ENCODE measurements at regions not wholly inside any gene's neighbourhood (a gene's known extent, or its start where the extent isn't known, plus 50 kb on each side); places are given as distances from the start of the nearest gene placed in this dataset.

DNA sequence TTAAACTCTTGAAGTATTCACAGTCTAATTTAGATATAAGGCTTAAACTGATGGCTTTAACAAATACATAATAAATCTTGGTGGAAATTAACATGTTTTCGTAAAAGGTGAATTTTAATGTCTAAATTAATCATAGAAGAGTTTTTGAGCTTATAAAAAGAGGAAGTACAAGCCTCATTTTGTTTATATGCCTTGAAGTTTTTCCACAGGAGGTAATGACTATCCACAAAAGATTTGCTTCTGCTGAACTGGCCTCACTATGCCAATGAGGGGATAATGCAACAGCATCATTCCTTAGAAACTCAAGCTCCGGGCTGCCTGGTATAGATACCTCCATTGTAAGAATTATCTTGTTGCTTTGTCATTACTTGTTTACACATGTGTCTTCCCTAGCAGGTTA lies 175.6 kb downstream of the DUSP6 start:
- TF ChIP-seq, protein P1, sequence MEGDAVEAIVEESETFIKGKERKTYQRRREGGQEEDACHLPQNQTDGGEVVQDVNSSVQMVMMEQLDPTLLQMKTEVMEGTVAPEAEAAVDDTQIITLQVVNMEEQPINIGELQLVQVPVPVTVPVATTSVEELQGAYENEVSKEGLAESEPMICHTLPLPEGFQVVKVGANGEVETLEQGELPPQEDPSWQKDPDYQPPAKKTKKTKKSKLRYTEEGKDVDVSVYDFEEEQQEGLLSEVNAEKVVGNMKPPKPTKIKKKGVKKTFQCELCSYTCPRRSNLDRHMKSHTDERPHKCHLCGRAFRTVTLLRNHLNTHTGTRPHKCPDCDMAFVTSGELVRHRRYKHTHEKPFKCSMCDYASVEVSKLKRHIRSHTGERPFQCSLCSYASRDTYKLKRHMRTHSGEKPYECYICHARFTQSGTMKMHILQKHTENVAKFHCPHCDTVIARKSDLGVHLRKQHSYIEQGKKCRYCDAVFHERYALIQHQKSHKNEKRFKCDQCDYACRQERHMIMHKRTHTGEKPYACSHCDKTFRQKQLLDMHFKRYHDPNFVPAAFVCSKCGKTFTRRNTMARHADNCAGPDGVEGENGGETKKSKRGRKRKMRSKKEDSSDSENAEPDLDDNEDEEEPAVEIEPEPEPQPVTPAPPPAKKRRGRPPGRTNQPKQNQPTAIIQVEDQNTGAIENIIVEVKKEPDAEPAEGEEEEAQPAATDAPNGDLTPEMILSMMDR (IDR thresholded peaks at IDR 0.05), result no peak
- TF ChIP-seq POLR2A (IDR thresholded peaks at IDR 0.05), result no peak

Measured in gastroesophageal sphincter (tissue), 3 donors.